BJ (cell line): ENCODE measurements at regions not wholly inside any gene's neighbourhood (a gene's known extent, or its start where the extent isn't known, plus 50 kb on each side); places are given as distances from the start of the nearest gene placed in this dataset.

ENCODE experiments used
- CTCF ChIA-PET: fragments of 350-600 bp; formaldehyde crosslinking; extraction: SDS; loops from one replicate; lab custom pipeline; 2021; ENCODE audit warnings: antibody characterized with exemption, inconsistent platforms; lab: Yijun Ruan, JAX
- POLR2A ChIA-PET: fragments of 300-600 bp; sonication (Branson Sonifier 250); formaldehyde crosslinking; extraction: SDS; loops from one replicate; lab custom pipeline; 2021; ENCODE audit warnings: antibody characterized with exemption; lab: Charles Lee
- DNase-seq: peaks from one replicate; pipeline ENCODE4 v3.0.0-alpha.2; 2011; ENCODE audit warnings: low read depth
- H3K27me3 ChIP-seq: 2 replicates; pipeline ENCODE4 v1.6.0; 2011; ENCODE audit warnings: low read length; ENCODE audit not compliant: control insufficient read depth, insufficient read depth
- H3K36me3 ChIP-seq: 2 replicates; pipeline ENCODE4 v1.5.1; 2011; ENCODE audit warnings: low read length; ENCODE audit not compliant: control insufficient read depth, insufficient read depth
- H3K4me3 ChIP-seq: 2 replicates; pipeline ENCODE4 v1.5.1; 2011; ENCODE audit warnings: low read depth, mild to moderate bottlenecking, control low read depth, low read length
- CTCF ChIP-seq: IDR thresholded peaks from 2 replicates; pipeline ENCODE4 v1.5.1; 2011; ENCODE audit warnings: low read depth, mild to moderate bottlenecking, control low read depth, inconsistent platforms, low read length, moderate library complexity; ENCODE audit not compliant: insufficient read depth

- CTCF ChIA-PET: interaction anchor here (0.9 to 1.5 kb wide), 2 partner anchors 17 to 247 kb away, joined by 3 read pairs; no protein-coding TSS in a partner anchor
- Histone ChIP-seq H3K36me3 (no peaks in the 10 kb centered on the region), H3K4me3 (no peak overlapping the region), H3K27me3 (no peaks in the 10 kb centered on the region)
- POLR2A ChIA-PET: no interaction called here
- no peak for DNase-seq
- TF ChIP-seq CTCF: no peak
Observed at GRCh38 chr1:68363339-68363738, 86.4 kb downstream of the RPE65 start.

GRCh38 chr1:68361346-68361910, 88.3 kb downstream of the RPE65 start:
- CTCF ChIA-PET: interaction anchor here (1.1 to 1.7 kb wide), 3 partner anchors 15 to 241 kb away, joined by 3 to 8 read pairs (median 5); no protein-coding TSS in a partner anchor

GRCh38 chr1:68359045-68359444, 90.7 kb downstream of the RPE65 start:
- no peaks in the 10 kb centered on the region for H3K36me3 ChIP-seq
- no peak for TF ChIP-seq CTCF
- H3K27me3 ChIP-seq: no peaks in the 10 kb centered on the region
- DNase-seq: no peak
- ChIA-PET CTCF (interaction anchor here (1.5 to 2.0 kb wide), 4 partner anchors 12 to 239 kb away, joined by 5 to 6 read pairs (median 6); no protein-coding TSS in a partner anchor), POLR2A (no interaction called here)
- H3K4me3 ChIP-seq: no peak overlapping the region

More at GRCh38 chr1:68361346-68361910, 88.3 kb downstream of the RPE65 start:
- DNase-seq: no peak
- Histone ChIP-seq H3K4me3 (no peak overlapping the region), H3K27me3 (no peaks in the 10 kb centered on the region), H3K36me3 (no peaks in the 10 kb centered on the region)
- no peak for TF ChIP-seq CTCF
- POLR2A ChIA-PET: no interaction called here

DNA sequence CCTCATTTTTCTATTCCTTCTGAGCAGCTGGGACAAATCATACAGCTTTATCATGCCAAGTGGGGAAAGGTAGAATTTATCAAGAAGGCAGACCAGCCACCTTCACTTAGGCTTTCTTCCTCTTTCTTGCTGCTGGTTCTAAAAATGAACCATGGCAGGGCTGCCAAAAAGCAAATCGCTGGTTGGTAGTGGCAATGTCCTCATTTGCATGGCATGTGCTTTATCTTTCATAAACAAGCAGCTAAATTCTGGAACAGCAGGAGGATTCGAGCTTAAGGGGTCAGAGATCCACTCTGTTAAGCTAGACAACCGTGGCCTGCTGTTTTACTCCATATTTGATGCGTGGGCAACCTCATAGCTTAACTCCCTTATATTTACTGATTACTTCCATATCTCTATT, 91.3 kb downstream of the RPE65 start:
- H3K36me3 ChIP-seq: no peaks in the 10 kb centered on the region
- no peak for DNase-seq
- CTCF ChIA-PET: interaction anchor here (1.5 to 2.0 kb wide), 4 partner anchors 12 to 239 kb away, joined by 5 to 6 read pairs (median 6); no protein-coding TSS in a partner anchor
- no peak for TF ChIP-seq CTCF
- POLR2A ChIA-PET: no interaction called here
- H3K27me3 ChIP-seq: no peaks in the 10 kb centered on the region
- no peak overlapping the region for H3K4me3 ChIP-seq

- Histone ChIP-seq H3K4me3 (no peak overlapping the region), H3K27me3 (peaks cover under 1% of the 10 kb centered on the region; the same call in 1 of the 2 replicates), H3K36me3 (no peaks in the 10 kb centered on the region)
- TF ChIP-seq CTCF: no peak
- CTCF ChIA-PET: interaction anchor here (0.8 to 20.5 kb wide), 4 partner anchors 10 to 238 kb away, joined by 4 to 499 read pairs (median 17); partner anchors contain the start of gene WLS
- POLR2A ChIA-PET: interaction anchor here (0.5 kb wide), 1 partner anchor 158 kb away, joined by 4 read pairs; no protein-coding TSS in a partner anchor
- DNase-seq: no peak
Observed at GRCh38 chr1:68355614-68356013, 94.1 kb downstream of the RPE65 start.
